ENCODE measurements at regions not wholly inside any gene's neighbourhood (a gene's known extent, or its start where the extent isn't known, plus 50 kb on each side); places are given as distances from the start of the nearest gene placed in this dataset.
"Not testable (repeated sequence)": the region's sequence is repeated elsewhere in the genome, so short reads cannot be mapped to it uniquely, and the experiment has no call there.

DNA sequence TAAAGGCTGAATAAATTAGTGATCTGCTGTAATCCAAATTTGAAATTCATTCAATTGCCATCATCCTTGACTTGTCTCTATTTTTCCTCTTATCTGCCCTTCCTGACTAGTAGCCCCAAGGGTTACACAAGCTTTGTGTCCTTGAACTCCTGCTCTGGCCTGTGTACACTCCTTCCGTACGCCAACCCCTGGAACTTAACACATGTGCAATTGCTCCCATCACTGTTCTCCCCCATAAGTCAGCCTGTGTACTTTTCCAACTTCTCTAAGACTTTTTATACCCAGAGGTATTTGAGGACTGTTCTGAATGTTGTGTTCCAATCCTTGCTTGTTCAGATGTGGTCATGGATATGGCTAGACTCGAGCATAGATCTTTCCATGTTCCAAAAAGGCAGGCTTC lies 171.1 kb upstream of the G2E3 start:
- DNase-seq: no peak

DNA sequence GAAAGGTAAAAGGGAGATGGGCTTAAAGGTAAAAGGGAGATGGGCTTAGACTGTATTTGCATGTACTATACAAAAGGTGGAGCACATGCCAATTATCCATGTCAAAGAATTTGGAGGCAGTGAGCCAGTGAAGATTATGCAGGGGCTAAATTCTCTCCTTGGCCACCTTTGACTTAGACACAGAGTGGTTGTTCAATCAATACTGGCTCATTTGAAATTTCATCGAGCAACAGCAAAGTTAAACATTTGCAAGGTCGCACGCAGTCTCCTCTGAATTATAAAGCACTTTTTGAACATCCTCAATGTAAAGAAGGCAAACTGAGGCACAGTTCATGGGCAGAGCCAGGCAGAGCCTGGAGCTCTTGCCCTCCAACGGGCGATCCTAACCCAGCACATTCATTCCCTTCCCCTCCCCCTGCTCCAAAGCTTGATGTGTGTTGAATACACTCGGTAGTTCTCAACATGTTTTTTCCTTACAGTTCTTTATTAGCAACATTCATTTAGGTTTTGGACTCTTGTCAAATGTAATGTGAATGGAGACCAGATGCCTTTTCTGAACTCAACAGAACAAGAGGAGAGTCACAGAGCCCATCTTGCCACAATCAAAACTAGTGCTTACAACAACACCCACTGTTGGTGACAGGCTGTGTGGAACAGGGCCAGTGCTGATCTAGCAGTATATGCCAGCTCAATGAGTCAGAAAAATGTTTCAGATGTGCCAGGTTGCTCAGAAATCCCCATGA lies 169.7 kb upstream of the G2E3 start:
- no peak for DNase-seq

DNA sequence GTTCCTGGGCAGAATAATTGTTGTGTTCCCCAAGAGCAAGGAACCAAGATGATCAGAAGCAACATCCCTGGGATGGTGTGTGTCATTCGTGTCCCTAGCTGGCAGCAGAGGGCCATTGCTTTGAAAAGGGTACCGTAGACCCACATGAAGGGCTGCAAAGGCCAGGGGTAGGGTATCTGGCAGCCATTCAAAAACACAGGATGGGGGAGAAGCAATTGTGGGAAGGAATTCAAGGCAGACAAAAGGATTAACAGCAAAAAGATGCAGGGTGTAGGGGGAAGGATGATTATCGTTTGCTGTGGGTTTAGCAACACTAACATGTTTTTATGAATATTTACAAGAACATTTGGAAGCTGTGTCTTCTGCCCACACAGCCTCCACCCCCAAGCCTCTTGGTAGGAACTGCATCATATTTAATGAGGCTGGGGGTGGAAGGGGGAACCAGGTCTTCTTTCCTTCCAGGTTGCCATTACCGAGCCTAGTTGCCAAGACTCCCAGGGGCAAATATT lies 169.0 kb upstream of the G2E3 start:
- DNase-seq: no peak

DNA sequence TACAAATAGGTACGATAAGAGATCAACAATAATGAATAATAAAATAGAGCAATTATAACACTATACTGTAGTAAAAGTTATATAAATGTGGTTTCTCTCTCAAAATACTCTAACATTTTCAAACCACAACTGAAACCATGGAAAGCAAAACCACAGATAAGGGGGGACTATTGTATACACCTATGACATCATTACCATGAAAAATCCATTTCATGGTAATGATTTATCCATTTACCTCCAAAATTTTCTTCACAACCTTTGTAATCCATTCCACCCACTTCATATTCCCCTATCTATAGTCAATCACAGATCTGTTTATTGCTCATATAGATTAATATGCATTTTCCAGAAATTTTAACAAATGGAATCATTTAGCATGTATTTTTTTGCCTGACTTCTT lies 163.9 kb upstream of the G2E3 start:
- no peak for DNase-seq

DNA sequence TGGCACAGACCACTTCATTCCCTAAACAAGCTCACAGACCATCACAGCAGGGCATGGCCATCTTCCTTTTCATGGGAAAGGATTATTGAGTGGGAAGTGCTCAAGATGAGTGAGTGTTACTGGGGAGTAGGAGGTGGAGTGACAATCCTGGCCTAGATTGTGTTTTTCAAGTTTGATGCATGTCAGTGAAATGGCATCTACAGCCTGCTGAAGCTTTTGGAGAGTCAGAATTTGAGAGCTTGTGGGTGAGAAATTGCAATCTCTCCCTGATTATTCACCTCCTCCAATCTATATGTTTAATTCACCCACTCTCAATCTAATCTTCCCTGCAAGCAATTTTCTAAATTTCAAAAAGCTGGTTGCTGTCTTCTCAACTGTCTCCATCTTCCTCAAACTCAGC lies 156.1 kb upstream of the G2E3 start:
- DNase-seq: no peak

DNA sequence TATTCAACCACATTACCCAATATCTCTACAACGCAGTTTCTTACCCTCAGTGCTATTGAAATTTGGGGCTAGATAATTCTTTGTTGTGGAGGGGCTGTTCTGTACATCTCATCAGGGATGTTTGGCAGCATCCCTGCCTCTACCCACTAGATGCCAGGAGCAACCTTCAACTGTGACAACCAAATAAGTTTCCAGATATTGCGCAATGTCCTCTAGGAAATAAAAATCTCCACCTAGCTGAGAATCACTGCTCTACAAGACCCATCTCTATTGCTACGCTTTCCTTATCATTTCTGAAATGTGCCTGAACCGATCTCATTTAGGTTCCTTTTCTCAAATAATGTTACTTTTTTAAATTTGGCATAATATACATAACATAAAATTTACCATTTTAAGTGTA lies 155.2 kb upstream of the G2E3 start:
- no peak for DNase-seq

DNA sequence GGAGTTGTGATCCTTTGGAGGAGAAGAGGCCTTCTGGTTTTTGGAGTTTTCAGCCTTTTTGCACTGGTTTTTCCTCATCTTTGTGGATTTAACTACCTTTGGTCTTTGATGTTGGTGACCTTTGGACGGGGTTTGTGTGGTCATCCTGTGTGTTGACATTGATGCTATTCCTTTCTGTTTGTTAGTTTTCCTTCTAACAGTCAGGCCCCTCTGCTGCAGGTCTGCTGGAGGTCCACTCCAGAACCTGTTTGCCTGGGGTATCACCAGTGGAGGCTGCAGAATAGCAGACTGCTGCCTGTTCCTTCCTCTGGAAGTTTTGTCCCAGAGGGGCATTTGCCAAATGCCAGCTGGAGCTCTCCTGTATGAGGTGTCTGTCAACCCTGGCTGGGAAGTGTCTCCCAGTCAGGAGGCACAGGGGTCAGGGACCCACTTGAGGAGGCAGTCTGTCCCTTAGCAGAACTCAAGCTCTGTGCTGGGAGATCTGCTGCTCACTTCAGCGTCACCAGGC lies 149.4 kb upstream of the G2E3 start:
- not testable (repeated sequence) for DNase-seq

DNA sequence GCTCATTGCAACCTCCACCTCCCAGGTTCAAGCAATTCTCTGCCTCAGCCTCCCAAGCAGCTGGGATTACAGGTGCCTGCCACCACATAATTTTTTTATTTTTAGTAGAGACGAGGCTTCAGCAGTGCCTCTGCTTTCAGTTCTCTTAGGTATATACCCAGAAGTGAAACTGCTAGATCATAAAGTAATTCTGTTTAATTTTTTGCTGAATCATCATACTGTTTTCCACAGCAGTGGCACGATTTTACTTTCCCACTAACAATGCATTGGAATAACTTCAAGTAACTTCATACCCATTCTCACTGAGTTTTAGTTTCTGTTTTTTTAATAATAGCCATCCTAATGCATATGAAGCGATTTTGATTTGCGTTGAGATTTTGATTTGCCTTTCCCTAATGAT lies 148.0 kb upstream of the G2E3 start:
- no peak for DNase-seq

DNA sequence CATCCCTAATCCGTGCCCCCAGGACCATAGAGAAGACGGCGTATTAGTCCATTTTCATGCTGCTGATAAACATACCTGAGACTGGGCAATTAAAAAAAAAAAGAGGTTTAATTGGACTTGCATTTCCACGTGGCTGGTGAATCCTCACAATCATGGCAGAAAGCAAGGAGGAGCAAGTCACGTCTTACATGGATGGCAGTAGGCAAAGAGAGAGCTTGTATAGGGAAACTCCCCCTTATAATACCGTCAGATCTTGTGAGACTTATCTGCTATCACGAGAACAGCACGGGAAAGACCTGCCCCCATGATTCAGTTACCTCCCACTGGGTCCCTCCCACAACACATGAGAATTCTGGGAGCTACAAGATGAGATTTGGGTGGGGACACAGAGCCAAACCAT lies 145.8 kb upstream of the G2E3 start:
- DNase-seq: not testable (repeated sequence)

DNA sequence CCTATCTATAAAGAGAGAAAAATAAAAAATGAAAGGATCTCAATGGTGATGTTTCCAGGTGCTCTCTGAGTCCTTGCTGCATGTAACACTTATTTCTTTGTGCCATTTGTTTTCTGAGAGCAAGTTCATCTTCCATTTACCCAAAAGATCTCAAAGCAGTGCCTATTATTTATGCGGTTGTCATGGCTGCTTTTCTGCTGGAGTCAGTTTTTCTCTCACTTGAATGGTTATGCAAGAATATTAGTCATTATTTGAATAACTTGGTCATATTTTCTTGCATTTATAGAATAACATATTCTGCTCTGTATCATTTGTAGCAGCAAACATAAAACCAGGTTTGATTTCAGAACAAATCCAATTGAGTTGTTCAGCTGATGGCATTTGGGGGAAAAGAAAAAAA lies 141.8 kb upstream of the G2E3 start:
- DNase-seq: no peak

DNA sequence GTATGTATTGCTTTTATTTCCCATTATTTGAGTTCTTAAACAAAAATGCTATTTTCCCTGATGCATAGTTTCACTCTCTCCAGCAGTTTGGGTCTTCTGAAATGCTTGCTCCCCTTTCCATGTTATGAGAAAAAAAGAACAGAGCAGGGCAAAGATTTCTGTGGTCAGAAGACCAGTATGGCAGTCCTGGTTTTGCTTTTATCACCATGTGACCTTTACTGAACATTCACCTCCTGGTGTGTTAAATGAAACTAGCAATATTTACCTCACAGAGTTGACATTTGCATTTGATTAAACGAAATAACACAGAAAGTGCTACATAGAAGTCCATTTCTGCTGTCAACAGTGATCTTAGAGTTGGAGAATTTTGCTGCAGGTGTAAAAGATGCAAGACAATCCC lies 141.0 kb upstream of the G2E3 start:
- no peak for DNase-seq

DNA sequence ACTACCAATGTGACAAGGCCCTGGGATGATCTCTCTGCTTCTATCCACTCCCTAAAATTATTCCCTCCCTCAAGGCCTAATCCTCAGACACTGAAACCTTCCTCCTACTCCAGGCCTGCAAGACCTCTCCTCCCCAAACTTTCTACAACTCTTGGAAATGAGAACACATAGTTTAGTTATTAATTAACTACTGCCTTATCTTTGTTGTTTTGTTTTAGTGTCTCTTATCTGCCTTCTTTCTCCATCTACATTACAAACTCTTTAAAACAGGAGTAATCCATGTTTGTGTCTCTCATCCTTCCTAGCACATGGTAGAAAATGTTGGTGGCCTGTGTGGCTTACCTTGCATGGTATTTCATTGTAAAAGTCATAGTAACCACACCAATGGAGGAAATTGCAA lies 139.9 kb upstream of the G2E3 start:
- no peak for DNase-seq

DNA sequence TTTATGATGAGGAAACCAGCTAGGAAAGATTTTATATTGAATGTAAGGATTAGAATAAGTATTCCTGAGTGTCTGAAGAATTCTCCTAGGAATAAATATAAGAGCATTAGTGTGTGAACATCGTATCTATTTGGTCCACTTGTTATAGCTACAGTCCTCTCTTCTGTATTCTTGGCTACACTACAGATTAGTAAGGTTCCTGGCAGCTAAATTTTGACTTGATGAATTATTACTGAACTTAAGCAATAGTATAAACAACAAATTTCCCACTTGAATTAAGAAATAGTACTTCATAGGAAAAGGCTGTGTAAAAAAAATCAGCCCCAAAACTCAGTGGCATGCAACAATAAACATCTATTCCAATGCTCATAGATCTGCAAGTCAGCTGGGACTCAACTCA lies 138.4 kb upstream of the G2E3 start:
- no peak for DNase-seq

DNA sequence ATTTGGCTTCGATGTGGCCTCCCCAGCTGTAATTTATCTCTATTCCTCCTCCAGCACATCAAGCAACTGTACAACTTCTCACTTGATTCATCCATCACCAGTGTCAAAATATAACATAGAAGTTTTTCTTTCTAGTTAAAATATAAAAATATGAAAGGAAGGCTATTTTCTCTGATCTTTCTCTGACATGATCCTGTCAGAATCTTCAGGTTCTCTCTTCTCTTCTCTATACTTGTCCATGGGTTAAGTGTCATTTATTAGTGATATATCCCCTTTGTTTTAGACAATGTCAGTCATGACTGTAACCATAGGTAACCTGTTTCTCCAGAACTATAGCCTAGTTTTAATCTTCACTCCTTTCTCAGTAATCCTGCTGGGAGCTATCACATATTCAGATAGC lies 132.5 kb upstream of the G2E3 start:
- DNase-seq: no peak

DNA sequence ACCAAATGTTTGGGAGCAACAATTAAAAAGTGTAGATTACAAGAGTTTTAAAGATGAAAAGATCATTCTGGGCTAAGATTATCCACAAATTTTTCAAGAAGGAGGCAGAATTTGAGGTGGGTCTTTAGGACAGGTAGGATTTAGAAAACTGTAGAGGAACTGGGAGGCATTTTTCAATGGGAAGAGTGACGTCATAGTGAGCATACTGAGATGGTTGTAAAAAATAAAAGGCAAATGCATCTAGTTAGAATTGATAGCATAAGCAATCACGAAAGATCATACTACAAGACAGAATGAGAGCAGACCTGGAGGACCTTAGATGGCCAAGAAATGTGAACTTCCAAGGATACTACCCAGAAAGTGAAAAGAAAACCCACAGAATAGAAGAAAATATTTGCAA lies 131.6 kb upstream of the G2E3 start:
- no peak for DNase-seq

DNA sequence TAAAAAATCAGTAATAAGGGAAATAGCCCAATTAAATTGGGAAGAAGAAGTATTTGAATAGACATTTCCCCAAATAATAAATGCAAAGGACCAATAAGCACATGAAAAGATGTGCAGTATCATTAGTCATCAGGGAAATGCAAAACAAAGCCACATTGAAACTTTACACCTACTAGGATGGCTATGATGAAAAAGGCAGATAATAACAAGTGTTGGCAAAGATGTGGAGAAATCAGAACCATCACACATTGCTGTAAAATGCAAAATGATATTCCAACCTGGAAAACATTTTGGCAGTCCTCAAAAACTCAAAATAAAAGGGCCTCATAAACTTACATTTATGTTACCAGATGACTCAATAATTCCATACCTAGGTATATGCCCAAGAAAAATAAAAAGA lies 131.1 kb upstream of the G2E3 start:
- DNase-seq: no peak

DNA sequence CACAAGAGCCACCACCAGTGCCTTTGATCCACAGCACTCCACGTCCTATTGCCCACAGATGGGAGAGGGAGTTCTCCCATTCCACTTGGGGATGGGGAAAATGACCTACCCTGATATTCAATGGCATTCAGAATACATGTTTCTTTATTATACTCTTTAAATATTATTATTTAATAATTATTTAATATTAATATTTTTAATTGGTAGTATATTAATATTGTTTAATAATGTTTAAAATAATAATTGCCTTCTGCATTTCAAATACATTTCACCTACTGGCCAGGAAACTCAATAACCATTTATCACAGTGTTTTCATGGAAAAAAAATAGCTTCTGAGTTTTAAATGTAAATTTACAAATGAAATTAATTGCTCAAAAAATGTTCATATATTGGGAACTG lies 127.4 kb upstream of the G2E3 start:
- no peak for DNase-seq

DNA sequence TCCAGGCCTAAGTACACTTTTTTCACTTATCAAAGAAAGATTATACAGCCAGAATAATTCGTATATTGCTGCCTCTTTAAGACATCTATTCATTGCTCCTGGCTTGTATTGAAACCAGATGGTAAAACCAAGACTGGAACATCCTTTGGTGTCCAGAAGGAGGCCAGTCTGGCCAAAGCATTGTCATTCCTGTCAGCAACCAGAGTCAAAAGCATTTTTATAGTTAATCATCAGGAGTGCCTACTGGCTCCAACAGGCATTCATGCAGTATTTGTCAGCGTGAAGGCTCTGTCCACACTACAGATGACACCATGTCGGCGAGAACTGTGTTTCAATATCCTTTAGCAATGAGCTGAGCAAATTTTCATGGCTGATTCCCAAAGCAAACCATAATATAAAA lies 118.0 kb upstream of the G2E3 start:
- no peak for DNase-seq

DNA sequence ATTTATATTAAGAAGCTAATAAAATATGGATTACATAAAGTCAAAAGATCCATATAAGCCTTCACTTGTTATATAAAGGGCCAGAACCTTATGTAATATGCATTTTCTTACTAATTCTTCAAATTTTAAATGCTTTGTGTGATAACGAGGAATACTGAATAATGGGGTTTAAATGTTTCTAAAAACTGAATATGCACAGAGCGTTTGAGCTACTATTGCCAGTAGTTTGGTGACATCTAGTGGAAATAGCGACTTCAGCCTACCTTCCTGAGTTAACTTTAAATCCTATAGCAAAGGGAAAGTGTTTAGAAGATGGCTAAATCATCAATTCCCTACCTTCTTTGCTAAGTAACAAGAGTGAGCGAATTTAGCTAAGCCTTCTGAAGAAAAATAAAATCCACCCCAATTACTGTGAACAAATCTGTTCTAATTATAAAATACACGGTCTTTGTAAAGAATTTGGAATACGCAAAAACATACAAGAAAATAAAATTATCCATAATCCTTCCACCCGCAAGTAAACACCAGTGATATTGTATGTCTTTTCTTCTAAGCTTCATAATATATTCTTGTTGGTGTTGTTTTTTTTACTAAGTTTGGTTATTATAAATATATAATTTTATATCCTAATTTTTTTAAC lies 115.5 kb upstream of the G2E3 start:
- DNase-seq: no peak

DNA sequence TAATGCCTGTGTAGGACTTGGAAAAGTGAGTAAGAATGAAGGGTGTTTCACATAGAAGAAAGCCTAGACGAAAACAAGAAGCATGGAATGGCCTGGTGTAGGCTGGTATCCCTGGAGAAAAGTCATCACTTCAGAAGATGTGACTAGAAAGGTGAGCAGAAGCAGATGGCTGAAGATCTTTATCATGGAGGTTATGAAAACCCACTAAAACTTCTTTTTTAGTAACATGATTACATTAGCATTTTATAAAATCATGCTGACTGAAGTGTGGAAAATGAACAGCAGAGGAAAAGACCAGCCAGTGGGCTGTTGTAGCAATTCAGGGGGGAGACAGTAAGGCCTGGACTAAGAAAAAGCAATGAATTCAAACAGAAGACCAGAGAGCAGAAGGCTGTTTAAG lies 114.5 kb upstream of the G2E3 start:
- DNase-seq: no peak

DNA sequence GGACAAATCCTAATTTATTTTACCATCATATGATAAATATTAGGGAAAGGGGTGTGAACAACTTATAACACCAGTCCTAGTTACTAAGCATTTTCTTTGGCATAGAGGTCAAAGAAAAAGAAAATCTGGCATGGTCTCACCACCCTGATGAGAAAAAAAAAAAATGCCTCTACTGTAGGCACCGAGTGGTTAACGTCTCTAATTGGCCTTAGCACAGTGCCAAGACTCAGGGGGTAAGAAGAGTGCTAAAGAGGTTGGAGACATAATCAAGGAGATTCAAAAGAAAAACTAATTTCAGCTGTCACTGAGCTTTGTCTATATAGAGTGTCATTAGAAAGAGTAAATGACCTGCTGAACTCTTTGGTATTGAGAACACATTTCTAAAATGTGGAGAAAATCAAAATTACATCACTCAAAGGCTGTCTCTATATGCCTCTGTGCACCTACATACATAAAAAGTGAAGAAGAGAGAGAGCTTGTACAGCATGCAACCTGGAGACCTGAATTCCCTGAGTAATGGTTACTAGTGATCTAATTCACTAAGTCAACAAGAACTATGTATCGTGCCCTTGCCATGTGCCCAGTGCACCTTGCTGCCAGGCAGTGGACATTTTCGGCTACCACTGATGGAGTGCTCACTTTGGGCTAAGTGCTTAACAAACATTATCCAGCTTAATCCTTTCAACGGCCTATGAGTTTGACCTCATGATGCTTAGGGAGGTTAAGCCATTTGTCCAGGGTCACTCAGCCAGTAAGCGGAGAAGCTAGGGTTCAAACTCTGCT lies 113.8 kb upstream of the G2E3 start:
- no peak for DNase-seq

DNA sequence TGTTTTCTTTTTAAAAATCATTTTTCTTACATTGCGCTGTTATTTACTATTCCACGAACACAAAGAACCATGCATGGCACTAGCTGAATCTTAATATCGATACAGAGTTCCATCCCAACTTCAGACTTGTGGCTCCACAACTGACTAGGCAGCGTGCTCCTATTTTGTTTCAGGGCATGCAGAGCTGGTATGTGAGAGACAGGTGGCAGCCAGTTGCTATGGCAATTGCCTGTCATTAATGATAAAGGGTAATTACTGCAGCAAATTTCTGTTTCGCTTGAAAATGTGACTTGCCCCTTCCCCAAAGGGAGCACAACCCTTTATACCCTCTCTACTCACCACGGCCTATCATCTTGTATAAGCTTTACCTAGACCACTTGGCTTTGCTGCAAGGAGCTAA lies 113.1 kb upstream of the G2E3 start:
- no peak for DNase-seq

DNA sequence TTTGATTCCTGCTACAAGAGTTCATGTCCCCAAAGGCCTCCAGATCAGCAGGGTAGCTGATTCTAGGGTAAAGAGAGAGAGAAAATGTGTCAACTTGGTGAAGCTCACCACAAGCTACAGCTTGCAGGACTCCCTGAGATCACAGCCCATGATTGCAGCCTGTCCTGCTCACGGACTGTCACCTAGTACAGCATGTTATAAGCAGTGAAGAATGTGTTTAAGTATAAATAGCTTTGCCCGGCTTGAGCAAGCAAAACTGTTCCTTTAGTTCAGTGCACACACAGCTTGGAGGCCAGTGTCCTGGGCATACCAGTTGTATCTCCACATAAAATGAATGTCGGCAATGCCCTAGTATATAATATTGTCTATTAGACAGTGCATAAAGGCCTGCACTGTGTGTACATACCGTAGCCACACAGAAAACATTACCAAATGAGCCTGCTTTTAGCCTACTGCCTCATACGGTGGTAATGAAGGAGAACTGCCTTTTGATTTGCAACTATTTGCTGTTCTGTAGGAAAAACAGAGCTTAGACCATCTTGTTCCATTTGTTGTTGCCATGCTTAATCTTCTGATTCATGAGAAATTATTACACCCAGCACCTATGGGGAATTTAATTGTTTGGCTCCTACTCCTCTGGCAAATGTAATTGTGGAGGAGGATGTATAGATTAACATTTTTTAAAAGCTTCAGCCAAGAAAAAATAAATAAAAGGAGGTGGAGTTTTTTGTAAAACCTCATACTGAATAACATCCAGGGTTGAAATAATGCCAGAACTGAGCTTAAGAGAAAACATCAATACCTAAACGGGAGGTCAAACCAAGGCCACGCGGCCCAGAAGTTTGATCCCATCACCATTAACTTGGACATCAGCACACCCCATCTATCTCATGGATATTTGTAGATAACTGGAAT lies 108.1 kb upstream of the G2E3 start:
- no peak for DNase-seq

Measured in CD4-positive, alpha-beta T cell treated with Interleukin-6 for 4 hours (primary cell).